ENCODE measurements at regions not wholly inside any gene's neighbourhood (a gene's known extent, or its start where the extent isn't known, plus 50 kb on each side); places are given as distances from the start of the nearest gene placed in this dataset.
A peak's percentile ranks its signal among the peaks of the same experiment; 100 is the strongest.
"Not testable (repeated sequence)": the region's sequence is repeated elsewhere in the genome, so short reads cannot be mapped to it uniquely, and the experiment has no call there.

- no peak overlapping the region for H3K4me3 ChIP-seq (ENCODE audit: low read depth, low read length)
- no peak for DNase-seq (ENCODE audit: low read depth)
Observed at GRCh38 chr1:81270051-81270450, 530.7 kb upstream of the ADGRL2 start.

- no peak for DNase-seq (ENCODE audit: low read depth)
- no peak overlapping the region for H3K4me3 ChIP-seq (ENCODE audit: low read depth, low read length)
Observed at GRCh38 chr1:81264976-81265375, 535.8 kb upstream of the ADGRL2 start.

GRCh38 chr1:81259625-81260411, 540.9 kb upstream of the ADGRL2 start:
- DNase-seq (ENCODE audit: low read depth): no peak
- no peak overlapping the region for H3K4me3 ChIP-seq (ENCODE audit: low read depth, low read length)

GRCh38 chr1:81254560-81254959, 546.2 kb upstream of the ADGRL2 start:
- DNase-seq (ENCODE audit: low read depth): no peak
- no peak overlapping the region for H3K4me3 ChIP-seq (ENCODE audit: low read depth, low read length)

- DNase-seq (ENCODE audit: low read depth): no peak
- no peak overlapping the region for H3K4me3 ChIP-seq (ENCODE audit: low read depth, low read length)
Observed at GRCh38 chr1:81254068-81254467, 546.7 kb upstream of the ADGRL2 start.

GRCh38 chr1:81252471-81253151, 548.1 kb upstream of the ADGRL2 start:
- H3K4me3 ChIP-seq (ENCODE audit: low read depth, low read length): no peak overlapping the region
- DNase-seq (ENCODE audit: low read depth): no peak

GRCh38 chr1:81250825-81251224, 549.9 kb upstream of the ADGRL2 start:
- H3K4me3 ChIP-seq (ENCODE audit: low read depth, low read length); DNase-seq (ENCODE audit: low read depth): not testable (repeated sequence)

- DNase-seq (ENCODE audit: low read depth); H3K4me3 ChIP-seq (ENCODE audit: low read depth, low read length): not testable (repeated sequence)
Observed at GRCh38 chr1:81245084-81245715, 555.5 kb upstream of the ADGRL2 start.

- DNase-seq (ENCODE audit: low read depth); H3K4me3 ChIP-seq (ENCODE audit: low read depth, low read length): not testable (repeated sequence)
Observed at GRCh38 chr1:81244612-81245011, 556.1 kb upstream of the ADGRL2 start.

GRCh38 chr1:81242103-81242502, 558.6 kb upstream of the ADGRL2 start:
- H3K4me3 ChIP-seq (ENCODE audit: low read depth, low read length): no peak overlapping the region
- no peak for DNase-seq (ENCODE audit: low read depth)

GRCh38 chr1:81238129-81238528, 562.6 kb upstream of the ADGRL2 start:
- peak overlapping the region; percentile 19 for H3K4me3 ChIP-seq (ENCODE audit: low read depth, low read length)

GRCh38 chr1:81237473-81238089, 563.2 kb upstream of the ADGRL2 start:
- peak overlapping the region; percentile 19 for H3K4me3 ChIP-seq (ENCODE audit: low read depth, low read length)
- peak; percentile 21 for DNase-seq (ENCODE audit: low read depth)

More at GRCh38 chr1:81238129-81238528, 562.6 kb upstream of the ADGRL2 start:
- no peak for DNase-seq (ENCODE audit: low read depth)

GRCh38 chr1:81234237-81234636, 566.5 kb upstream of the ADGRL2 start:
- H3K4me3 ChIP-seq (ENCODE audit: low read depth, low read length): no peak overlapping the region
- DNase-seq (ENCODE audit: low read depth): no peak

- no peak for DNase-seq (ENCODE audit: low read depth)
- H3K4me3 ChIP-seq (ENCODE audit: low read depth, low read length): no peak overlapping the region
Observed at GRCh38 chr1:81233591-81233990, 567.1 kb upstream of the ADGRL2 start.

- no peak for DNase-seq (ENCODE audit: low read depth)
- no peak overlapping the region for H3K4me3 ChIP-seq (ENCODE audit: low read depth, low read length)
Observed at GRCh38 chr1:81232420-81232819, 568.3 kb upstream of the ADGRL2 start.

GRCh38 chr1:81231729-81232038, 569.0 kb upstream of the ADGRL2 start:
- DNase-seq (ENCODE audit: low read depth): peak; percentile 5
- H3K4me3 ChIP-seq (ENCODE audit: low read depth, low read length): no peak overlapping the region

- H3K4me3 ChIP-seq (ENCODE audit: low read depth, low read length): no peak overlapping the region
- DNase-seq (ENCODE audit: low read depth): no peak
Observed at GRCh38 chr1:81230983-81231728, 569.6 kb upstream of the ADGRL2 start.

GRCh38 chr1:81228926-81229325, 571.8 kb upstream of the ADGRL2 start:
- DNase-seq (ENCODE audit: low read depth): no peak
- no peak overlapping the region for H3K4me3 ChIP-seq (ENCODE audit: low read depth, low read length)

- no peak for DNase-seq (ENCODE audit: low read depth)
- H3K4me3 ChIP-seq (ENCODE audit: low read depth, low read length): no peak overlapping the region
Observed at GRCh38 chr1:81226603-81226928, 574.2 kb upstream of the ADGRL2 start.

All from skeletal muscle cell (primary cell).